GM12892 (cell line): ENCODE measurements at regions not wholly inside any gene's neighbourhood (a gene's known extent, or its start where the extent isn't known, plus 50 kb on each side); places are given as distances from the start of the nearest gene placed in this dataset.

Experiments
- POLR2A ChIP-seq: IDR thresholded peaks from 2 replicates; pipeline ENCODE4 v1.6.1; 2011; ENCODE audit warnings: low read depth, low read length, control low read depth
- POLR2AphosphoS5 ChIP-seq: IDR thresholded peaks from 2 replicates; pipeline ENCODE4 v1.6.1; 2011; ENCODE audit warnings: low read depth, low read length, control low read depth

DNA sequence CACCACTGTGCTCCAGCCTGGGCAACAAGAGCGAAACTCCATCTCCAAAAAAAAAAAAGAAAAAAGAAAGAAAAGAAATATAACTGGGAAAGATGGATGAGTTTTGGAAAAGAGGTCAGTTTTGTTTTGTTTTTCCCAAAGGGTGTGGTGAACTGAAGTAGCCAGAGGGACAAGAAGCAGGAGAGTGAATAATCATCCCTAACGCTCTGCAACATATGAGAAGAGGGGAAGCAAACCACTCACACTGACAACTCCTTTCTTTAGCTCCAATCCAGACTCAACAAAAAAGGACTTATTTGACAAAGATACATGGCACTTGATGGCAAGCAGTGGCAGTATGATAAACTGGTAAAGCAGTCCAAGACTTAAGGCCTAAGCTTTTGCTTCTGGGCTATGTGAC, 176.1 kb upstream of the HMHB1 start:
- TF ChIP-seq POLR2AphosphoS5 (no peak), POLR2A (no peak)
